K562 (cell line): ENCODE measurements at regions not wholly inside any gene's neighbourhood (a gene's known extent, or its start where the extent isn't known, plus 50 kb on each side); places are given as distances from the start of the nearest gene placed in this dataset.

Experiments used
- ATAC-seq: fragments of 200-7000 bp; cut with Tn5 transposase; 3 replicates; pipeline ENCODE4 v1.9.1; 2020; ENCODE audit warnings: moderate library complexity
- BruUV-seq: library from RNA; stranded (reverse); fragments of 400-500 nt; replicated peaks from 2 replicates; lab custom pipeline; 2021; lab: Mats Ljungman, UMichigan
- CTCF ChIA-PET: fragments of 300-600 bp; formaldehyde crosslinking; extraction: SDS; loops from one replicate; lab custom pipeline; 2021; ENCODE audit warnings: low intra/inter-chr PET ratio; lab: Yijun Ruan, JAX
- POLR2A ChIA-PET: fragments of 300-600, 350-650 bp; sonication (Branson Sonifier 250); formaldehyde crosslinking; extraction: SDS; loops from one replicate; lab custom pipeline; 2021; ENCODE audit warnings: antibody characterized with exemption, inconsistent platforms; lab: Yijun Ruan, JAX
- DNase-seq, 4 experiments: peaks; one replicate each; pipeline versions ENCODE4 v3.0.0 to v3.0.0-alpha.2; 2011 to 2018; ENCODE audit warnings: low spot score in 3 of 4, mixed read lengths in 3 of 4; ENCODE audit errors: extremely low read depth in 1 of 4
- FAIRE-seq: peaks from 2 replicates; lab custom pipeline; 2011; peaks lifted over from hg19 to GRCh38; lab: Jason Lieb, UNC
- H2AFZ ChIP-seq: 2 replicates; pipeline ENCODE4 v1.6.0; 2011; ENCODE audit warnings: low read depth, low read length, control low read depth, inconsistent platforms
- H3K27ac ChIP-seq: fragments of 200-600 bp; 3 replicates; pipeline ENCODE4 v1.8.0; 2011; ENCODE audit warnings: low read depth, mild to moderate bottlenecking, control low read depth, inconsistent platforms, low read length, moderate library complexity, mixed read lengths; ENCODE audit errors: extremely low read depth
- H3K27me3 ChIP-seq, 2 experiments: fragments of 300-600 bp in 1 of 2; 2 replicates in 1 of 2; 3 replicates in 1 of 2; pipeline versions ENCODE4 v1.6.0 to v1.8.0; 2011; ENCODE audit warnings: inconsistent platforms in 2 of 2, low read length in 2 of 2, mild to moderate bottlenecking in 1 of 2, mixed read lengths in 1 of 2, moderate library complexity in 1 of 2; ENCODE audit not compliant: control insufficient read depth in 2 of 2, insufficient read depth in 2 of 2
- H3K36me3 ChIP-seq: fragments of 300-600 bp; 3 replicates; pipeline ENCODE4 v1.8.0; 2011; ENCODE audit warnings: mild to moderate bottlenecking, low read length, inconsistent platforms; ENCODE audit not compliant: control insufficient read depth, insufficient read depth
- H3K4me1 ChIP-seq, 2 experiments: fragments of 200-600 bp in 1 of 2; replicated peaks in 1 of 2; 2 replicates in 1 of 2; 3 replicates in 1 of 2; pipeline versions ENCODE4 v1.5.1 to v1.8.0; 2011; ENCODE audit warnings: inconsistent platforms in 2 of 2, low read length in 2 of 2, mild to moderate bottlenecking in 1 of 2, mixed read lengths in 1 of 2, moderate library complexity in 1 of 2; ENCODE audit not compliant: control insufficient read depth in 2 of 2, insufficient read depth in 2 of 2
- H3K4me2 ChIP-seq: 2 replicates; pipeline ENCODE4 v1.6.1; 2011; ENCODE audit warnings: low read length, control low read depth, inconsistent platforms, mixed read lengths; ENCODE audit not compliant: insufficient read depth
- H3K4me3 ChIP-seq: fragments of 200-600 bp; sonication (generic), shearing (Covaris generic); 2 replicates; pipeline ENCODE4 v1.5.1; 2016; ENCODE audit warnings: control low read depth, inconsistent platforms
- H3K79me2 ChIP-seq: fragments of 200-600 bp; 3 replicates; pipeline ENCODE4 v1.8.0; 2011; ENCODE audit warnings: low read length, inconsistent platforms; ENCODE audit not compliant: control insufficient read depth, insufficient read depth
- H3K9ac ChIP-seq, 2 experiments: 2 replicates each; pipeline versions ENCODE4 v1.6.0 to v1.6.1; 2011; ENCODE audit warnings: low read depth in 2 of 2, low read length in 2 of 2, control low read depth in 1 of 2, inconsistent platforms in 1 of 2, mild to moderate bottlenecking in 1 of 2, mixed read lengths in 1 of 2; ENCODE audit not compliant: insufficient read depth in 1 of 2
- H3K9me1 ChIP-seq: one replicate; pipeline ENCODE4 v1.6.0; 2011; ENCODE audit warnings: inconsistent platforms, mild to moderate bottlenecking, low read length, moderate library complexity; ENCODE audit not compliant: control insufficient read depth, insufficient read depth
- H3K9me3 ChIP-seq: replicated peaks from 2 replicates; pipeline ENCODE4 v1.5.1; 2011; ENCODE audit warnings: low read depth, low read length, inconsistent platforms; ENCODE audit not compliant: control insufficient read depth, insufficient read depth
- H4K20me1 ChIP-seq: replicated peaks from 2 replicates; pipeline ENCODE4 v1.6.1; 2011; ENCODE audit warnings: low read length, inconsistent platforms, mixed read lengths; ENCODE audit not compliant: control insufficient read depth, insufficient read depth
- CREB3L1 ChIP-seq: fragments of 450-650 bp; IDR thresholded peaks from 2 replicates; pipeline ENCODE4 v1.6.1; 2014; ENCODE audit warnings: low read depth, mild to moderate bottlenecking, moderate library complexity, borderline replicate concordance
- E2F3 ChIP-seq: fragments of 250-450 bp; sonication (Bioruptor Pico); IDR thresholded peaks from 2 replicates; pipeline ENCODE4 v1.4.0; 2020; ENCODE audit warnings: mild to moderate bottlenecking
- FUS ChIP-seq: fragments of 200-400 bp; formaldehyde crosslinking; optimal IDR thresholded peaks from 2 replicates; pipeline ENCODE3; 2017; ENCODE audit warnings: low read depth, low read length
- MIER1 ChIP-seq: fragments of 450-650 bp; IDR thresholded peaks from 2 replicates; pipeline ENCODE4 v1.6.1; 2016; ENCODE audit warnings: antibody characterized with exemption, mild to moderate bottlenecking, low read depth
- PHTF2 ChIP-seq: fragments of 250-450 bp; sonication (Bioruptor Pico); IDR thresholded peaks from 2 replicates; pipeline ENCODE4 v1.5.0; 2021; ENCODE audit warnings: mild to moderate bottlenecking
- POLR3G ChIP-seq: IDR thresholded peaks from 2 replicates; pipeline ENCODE4 v1.6.1; 2011; ENCODE audit not compliant: insufficient read length, insufficient replicate concordance; ENCODE audit errors: extremely low read depth
- RHOXF2B ChIP-seq: fragments of 250-450 bp; sonication (Bioruptor Pico); conservative IDR thresholded peaks from 2 replicates; pipeline ENCODE4 v1.5.1; 2021
- RNF2 ChIP-seq: sonication (generic); IDR thresholded peaks from 2 replicates; pipeline ENCODE4 v1.6.1; 2016
- SMAD2 ChIP-seq: fragments of 150-350 bp; IDR thresholded peaks from 2 replicates; pipeline ENCODE4 v1.6.1; 2014; ENCODE audit warnings: low read depth, mild to moderate bottlenecking, low read length
- TRIM28 ChIP-seq: fragments of 450-650 bp; IDR thresholded peaks from 2 replicates; pipeline ENCODE4 v1.6.1; 2017
- ZNF324 ChIP-seq: fragments of 250-450 bp; sonication (Bioruptor Pico); IDR thresholded peaks from 2 replicates; pipeline ENCODE4 v1.4.0; 2020; ENCODE audit warnings: mild to moderate bottlenecking
- ZNF551 ChIP-seq: fragments of 250-450 bp; sonication (Bioruptor Pico); IDR thresholded peaks from 2 replicates; pipeline ENCODE4 v1.5.0; 2021; ENCODE audit warnings: mild to moderate bottlenecking, moderate library complexity
- WGBS: fragments of 100-300 bp; shearing (Covaris generic); methylation state at CpG from one replicate; pipeline ENCODE4 v1.1.6; 2016; ENCODE audit warnings: low coverage, mixed read lengths; ENCODE audit not compliant: insufficient coverage; ENCODE audit errors: missing lambda C conversion rate; 5-methylcytosine and 5-hydroxymethylcytosine counted together
- in situ Hi-C: fragments of 300-500 bp; cut with MboI; formaldehyde crosslinking; loops from 4 replicates; pipeline ENCODE4 v1.15.0; 2018; ENCODE audit warnings: inconsistent platforms, mixed read lengths
- intact Hi-C: fragments of 100-400 bp; cut with micrococcal nuclease; formaldehyde crosslinking; loops from 2 replicates; pipeline ENCODE4 v1.14.2; 2022
- TF ChIP-seq, protein P1 (sequence below), 2 experiments: fragments of 450-650 bp; IDR thresholded peaks; 2 replicates each; pipeline ENCODE4 v1.6.1; 2016; ENCODE audit warnings: mild to moderate bottlenecking in 2 of 2, borderline replicate concordance in 1 of 2, low read depth in 1 of 2, moderate library complexity in 1 of 2
- TF ChIP-seq, protein P2 (sequence below): fragments of 450-650 bp; formaldehyde crosslinking; IDR thresholded peaks from 2 replicates; pipeline ENCODE4 v1.4.0; 2020; ENCODE audit warnings: mild to moderate bottlenecking

GRCh38 chr11:38835966-38836365 lies 2237.9 kb upstream of the RAG2 start:
- BruUV-seq = no TSS peak
- intact Hi-C loops (no loop called here), in situ Hi-C loops (no loop called here)
- ATAC-seq (no peak), DNase-seq (no peak), FAIRE-seq (no peak)
- WGBS = 0% methylated on average over 4 of the region's 4 CpGs
- ChIA-PET CTCF (interaction anchor here (0.6 kb wide), 1 partner anchor 159 kb away, joined by 4 read pairs; no protein-coding TSS in a partner anchor), POLR2A (no interaction called here)
- no peak overlapping the region for H3K4me3 ChIP-seq
- no peak overlapping the region for H2AFZ ChIP-seq
- no peaks in the 10 kb centered on the region for H3K9me1 ChIP-seq
- H3K9ac ChIP-seq = no peak overlapping the region
- no peak overlapping the region for H3K4me2 ChIP-seq
- no peaks in the 10 kb centered on the region for H3K79me2 ChIP-seq
- H3K27ac ChIP-seq = no peak overlapping the region
- H3K4me1 ChIP-seq = no peaks in the 10 kb centered on the region
- H3K36me3 ChIP-seq = no peaks in the 10 kb centered on the region
- H4K20me1 ChIP-seq = no peaks in the 10 kb centered on the region
- no peaks in the 10 kb centered on the region for H3K27me3 ChIP-seq
- H3K9me3 ChIP-seq = no peaks in the 10 kb centered on the region
- TF ChIP-seq ZNF324 (CRISPR knock-in tag) (no peak), E2F3 (CRISPR knock-in tag) (no peak), ZNF551 (CRISPR knock-in tag) (no peak), RNF2 (no peak), RHOXF2B (CRISPR knock-in tag) (no peak), SMAD2 (no peak), POLR3G (no peak), FUS (no peak), PHTF2 (CRISPR knock-in tag) (no peak), MIER1 (no peak), CREB3L1 (no peak), TRIM28 (no peak)
- TF ChIP-seq, protein P1, sequence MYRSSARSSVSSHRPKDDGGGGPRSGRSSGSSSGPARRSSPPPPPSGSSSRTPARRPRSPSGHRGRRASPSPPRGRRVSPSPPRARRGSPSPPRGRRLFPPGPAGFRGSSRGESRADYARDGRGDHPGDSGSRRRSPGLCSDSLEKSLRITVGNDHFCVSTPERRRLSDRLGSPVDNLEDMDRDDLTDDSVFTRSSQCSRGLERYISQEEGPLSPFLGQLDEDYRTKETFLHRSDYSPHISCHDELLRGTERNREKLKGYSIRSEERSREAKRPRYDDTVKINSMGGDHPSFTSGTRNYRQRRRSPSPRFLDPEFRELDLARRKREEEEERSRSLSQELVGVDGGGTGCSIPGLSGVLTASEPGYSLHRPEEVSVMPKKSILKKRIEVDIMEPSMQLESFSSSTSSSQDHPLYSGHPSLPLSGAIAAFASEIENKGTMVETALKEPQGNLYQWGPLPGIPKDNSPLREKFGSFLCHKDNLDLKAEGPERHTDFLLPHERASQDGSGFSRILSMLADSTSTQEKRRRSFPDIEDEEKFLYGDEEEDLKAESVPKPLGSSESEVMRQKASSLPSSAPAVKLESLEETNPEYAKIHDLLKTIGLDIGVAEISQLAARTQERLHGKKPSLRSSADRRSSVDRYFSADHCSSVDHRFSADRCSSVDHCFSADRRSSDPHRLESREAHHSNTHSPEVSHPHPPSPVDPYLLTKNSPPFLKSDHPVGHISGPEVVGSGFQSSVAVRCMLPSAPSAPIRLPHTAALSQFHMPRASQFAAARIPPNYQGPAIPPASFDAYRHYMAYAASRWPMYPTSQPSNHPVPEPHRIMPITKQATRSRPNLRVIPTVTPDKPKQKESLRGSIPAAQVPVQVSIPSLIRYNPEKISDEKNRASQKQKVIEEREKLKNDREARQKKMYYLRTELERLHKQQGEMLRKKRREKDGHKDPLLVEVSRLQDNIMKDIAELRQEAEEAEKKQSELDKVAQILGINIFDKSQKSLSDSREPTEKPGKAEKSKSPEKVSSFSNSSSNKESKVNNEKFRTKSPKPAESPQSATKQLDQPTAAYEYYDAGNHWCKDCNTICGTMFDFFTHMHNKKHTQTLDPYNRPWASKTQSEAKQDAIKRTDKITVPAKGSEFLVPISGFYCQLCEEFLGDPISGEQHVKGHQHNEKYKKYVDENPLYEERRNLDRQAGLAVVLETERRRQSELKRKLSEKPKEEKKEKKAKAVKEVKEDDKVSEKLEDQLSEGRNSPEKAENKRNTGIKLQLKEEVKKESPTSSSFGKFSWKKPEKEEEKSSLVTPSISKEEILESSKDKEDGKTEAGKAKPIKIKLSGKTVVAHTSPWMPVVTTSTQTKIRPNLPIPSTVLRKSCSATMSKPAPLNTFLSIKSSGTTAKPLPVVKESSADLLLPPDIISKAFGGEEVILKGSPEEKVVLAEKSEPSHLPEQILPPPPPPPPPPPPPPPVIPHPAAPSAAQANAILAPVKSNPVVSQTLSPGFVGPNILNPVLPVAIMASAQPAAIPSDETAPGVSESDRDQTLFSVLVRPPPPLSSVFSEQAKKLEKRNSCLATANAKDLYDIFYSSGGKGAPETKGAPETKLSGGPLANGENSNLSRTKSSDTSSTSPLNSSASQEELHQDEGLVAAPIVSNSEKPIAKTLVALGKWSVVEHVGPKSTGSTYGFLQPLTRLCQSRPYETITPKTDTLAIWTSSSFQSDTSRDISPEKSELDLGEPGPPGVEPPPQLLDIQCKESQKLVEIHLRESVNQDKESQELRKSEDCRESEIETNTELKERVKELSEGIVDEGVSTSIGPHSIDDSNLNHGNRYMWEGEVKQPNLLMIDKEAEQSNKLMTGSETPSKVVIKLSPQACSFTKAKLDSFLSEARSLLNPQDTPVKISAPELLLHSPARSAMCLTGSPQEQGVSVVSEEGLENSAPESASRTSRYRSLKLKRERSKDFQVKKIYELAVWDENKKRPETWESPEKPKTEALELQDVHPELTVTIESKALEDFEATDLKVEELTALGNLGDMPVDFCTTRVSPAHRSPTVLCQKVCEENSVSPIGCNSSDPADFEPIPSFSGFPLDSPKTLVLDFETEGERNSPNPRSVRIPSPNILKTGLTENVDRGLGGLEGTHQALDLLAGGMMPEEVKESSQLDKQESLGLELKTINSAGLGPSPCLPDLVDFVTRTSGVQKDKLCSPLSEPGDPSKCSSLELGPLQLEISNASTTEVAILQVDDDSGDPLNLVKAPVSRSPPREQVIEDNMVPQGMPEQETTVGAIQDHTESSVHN (IDR thresholded peaks at IDR 0.05; ENCODE audit: borderline replicate concordance in 1 of 2, low read depth in 1 of 2) = no peak
- TF ChIP-seq, protein P2, sequence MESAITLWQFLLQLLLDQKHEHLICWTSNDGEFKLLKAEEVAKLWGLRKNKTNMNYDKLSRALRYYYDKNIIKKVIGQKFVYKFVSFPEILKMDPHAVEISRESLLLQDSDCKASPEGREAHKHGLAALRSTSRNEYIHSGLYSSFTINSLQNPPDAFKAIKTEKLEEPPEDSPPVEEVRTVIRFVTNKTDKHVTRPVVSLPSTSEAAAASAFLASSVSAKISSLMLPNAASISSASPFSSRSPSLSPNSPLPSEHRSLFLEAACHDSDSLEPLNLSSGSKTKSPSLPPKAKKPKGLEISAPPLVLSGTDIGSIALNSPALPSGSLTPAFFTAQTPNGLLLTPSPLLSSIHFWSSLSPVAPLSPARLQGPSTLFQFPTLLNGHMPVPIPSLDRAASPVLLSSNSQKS (CRISPR knock-in tag) = no peak
